SK-N-MC (cell line): ENCODE measurements at regions not wholly inside any gene's neighbourhood (a gene's known extent, or its start where the extent isn't known, plus 50 kb on each side); places are given as distances from the start of the nearest gene placed in this dataset.

ENCODE experiments used
- DNase-seq: peaks from one replicate; pipeline ENCODE4 v3.0.0-alpha.2; 2011; ENCODE audit warnings: low read depth, low spot score
- H3K27ac ChIP-seq: fragments of 200-600 bp; sonication (generic); 2 replicates; pipeline ENCODE4 v1.5.1; 2016; ENCODE audit warnings: mixed run types
- H3K36me3 ChIP-seq: fragments of 200-600 bp; sonication (generic); 2 replicates; pipeline ENCODE4 v1.6.1; 2017; ENCODE audit warnings: antibody characterized with exemption, low read length, mixed read lengths; ENCODE audit not compliant: insufficient read depth
- H3K4me3 ChIP-seq: fragments of 200-600 bp; sonication (generic); 2 replicates; pipeline ENCODE4 v1.5.1; 2016
- H3K9ac ChIP-seq: fragments of 200-600 bp; sonication (generic); 2 replicates; pipeline ENCODE4 v1.8.0; 2017; ENCODE audit warnings: mixed run types, mixed read lengths; ENCODE audit not compliant: insufficient read length
- H3K9me3 ChIP-seq: fragments of 200-600 bp; sonication (generic); 2 replicates; pipeline ENCODE4 v1.6.1; 2017; ENCODE audit warnings: low read depth, mild to moderate bottlenecking, antibody characterized with exemption, low read length, moderate library complexity, mixed read lengths
- EZH2 ChIP-seq: fragments of 200-600 bp; sonication (generic); IDR thresholded peaks from one replicate; pipeline ENCODE4 v1.6.1; 2017; ENCODE audit warnings: antibody characterized with exemption
- FOXP2 ChIP-seq: optimal IDR thresholded peaks from 2 replicates; pipeline ENCODE3; 2011; ENCODE audit warnings: mild to moderate bottlenecking, moderate library complexity; ENCODE audit not compliant: insufficient read depth; ENCODE audit errors: extremely low read length, control extremely low read depth
- POLR2AphosphoS5 ChIP-seq: IDR thresholded peaks from 2 replicates; pipeline ENCODE4 v1.6.1; 2012; ENCODE audit warnings: mild to moderate bottlenecking, low read depth, low read length, borderline replicate concordance

DNA sequence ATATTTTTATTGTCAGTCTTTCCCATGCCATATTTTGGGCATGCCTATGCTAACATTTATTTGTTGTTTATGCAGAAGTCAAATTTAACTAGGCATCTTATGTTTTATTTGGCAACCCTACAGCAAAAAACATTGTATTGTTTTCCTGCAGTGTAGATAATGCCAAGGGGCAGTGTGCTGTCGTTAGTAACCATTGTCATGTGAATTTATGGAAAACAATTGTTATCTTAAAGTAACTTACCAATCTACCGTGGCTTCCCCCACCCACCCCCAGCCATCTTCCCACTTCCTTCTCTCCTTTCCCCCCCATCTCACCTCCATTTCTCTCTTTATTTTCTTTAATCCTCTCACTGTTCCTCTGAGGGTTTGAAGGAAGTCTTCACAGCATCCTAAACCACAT is 370.5 kb downstream of the ACTR3B start:
- Histone ChIP-seq H3K9ac (no peak overlapping the region), H3K4me3 (no peak overlapping the region), H3K36me3 (no peaks in the 10 kb centered on the region), H3K9me3 (no peaks in the 10 kb centered on the region), H3K27ac (no peak overlapping the region)
- no peak for DNase-seq
- no peak for TF ChIP-seq FOXP2
- no peak for TF ChIP-seq EZH2

DNA sequence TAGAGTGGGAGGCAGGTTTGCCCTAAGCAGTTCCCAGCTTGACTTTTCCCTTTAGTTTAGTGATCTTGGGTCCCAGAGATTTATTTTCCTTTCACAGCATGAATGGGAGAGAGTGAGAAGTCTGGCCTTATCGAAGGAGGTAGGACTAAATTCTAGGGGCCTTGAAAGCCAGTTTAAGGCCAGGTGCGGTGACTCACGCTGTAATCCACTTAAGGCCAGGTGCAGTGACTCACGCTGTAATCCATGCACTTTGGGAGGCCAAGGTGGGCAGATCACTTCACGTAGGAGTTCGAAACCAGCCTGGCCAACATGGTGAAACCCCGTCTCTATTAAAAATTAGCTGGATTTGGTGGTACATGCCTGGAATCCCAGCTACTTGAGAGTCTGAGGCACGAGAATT is 392.2 kb downstream of the ACTR3B start:
- no peak for TF ChIP-seq EZH2
- no peak for TF ChIP-seq FOXP2
- TF ChIP-seq POLR2AphosphoS5, result no peak
- H3K4me3 ChIP-seq, result no peak overlapping the region
- no peak for DNase-seq
- H3K9ac ChIP-seq, result no peak overlapping the region
- no peaks in the 10 kb centered on the region for H3K9me3 ChIP-seq
- H3K36me3 ChIP-seq, result no peaks in the 10 kb centered on the region
- H3K27ac ChIP-seq, result no peak overlapping the region

DNA sequence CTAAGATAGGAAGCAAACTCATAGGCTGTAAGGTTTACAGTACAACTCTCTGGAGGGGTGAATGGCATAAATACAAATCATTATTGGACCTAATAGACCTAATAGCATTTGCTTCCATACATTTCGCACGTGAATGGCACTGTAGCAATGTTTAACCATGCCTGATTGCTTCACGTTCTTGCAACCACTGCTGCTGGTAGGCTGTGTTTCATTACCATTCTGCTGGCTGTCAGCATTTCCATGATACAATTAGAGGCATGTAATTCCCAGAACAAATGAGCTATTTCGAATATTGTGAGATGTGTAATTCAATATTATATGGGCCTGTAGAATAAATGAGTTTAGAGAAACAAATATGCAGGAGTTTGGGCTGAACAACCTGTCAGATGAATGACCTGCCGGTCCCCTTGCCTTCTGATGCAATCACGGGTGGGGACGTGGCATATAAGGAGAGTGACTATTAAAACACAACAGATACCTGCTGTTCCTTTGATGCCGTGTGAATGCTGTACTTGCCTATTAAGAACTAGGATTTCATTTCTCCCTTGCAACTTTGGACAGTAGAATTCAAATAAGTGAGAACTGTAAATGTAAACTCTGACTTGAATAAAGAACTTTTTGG is 393.4 kb downstream of the ACTR3B start:
- no peak for DNase-seq
- Histone ChIP-seq H3K9me3 (no peaks in the 10 kb centered on the region), H3K9ac (no peak overlapping the region), H3K36me3 (no peaks in the 10 kb centered on the region), H3K4me3 (no peak overlapping the region), H3K27ac (no peak overlapping the region)
- no peak for TF ChIP-seq FOXP2
- TF ChIP-seq POLR2AphosphoS5, result no peak
- no peak for TF ChIP-seq EZH2

- TF ChIP-seq POLR2AphosphoS5 (no peak), FOXP2 (no peak)
- H3K36me3 ChIP-seq, result no peaks in the 10 kb centered on the region
- no peaks in the 10 kb centered on the region for H3K9me3 ChIP-seq
- no peak for DNase-seq
- H3K4me3 ChIP-seq, result no peak overlapping the region
- H3K9ac ChIP-seq, result no peak overlapping the region
- H3K27ac ChIP-seq, result no peak overlapping the region
Measured at GRCh38 chr7:153158149-153158548, 398.6 kb downstream of the ACTR3B start.

- no peak for DNase-seq
- no peak overlapping the region for H3K27ac ChIP-seq
- no peak for TF ChIP-seq EZH2
- no peak for TF ChIP-seq POLR2AphosphoS5
- TF ChIP-seq FOXP2, result no peak
- no peaks in the 10 kb centered on the region for H3K9me3 ChIP-seq
- no peaks in the 10 kb centered on the region for H3K36me3 ChIP-seq
- H3K4me3 ChIP-seq, result no peak overlapping the region
- no peak overlapping the region for H3K9ac ChIP-seq
Measured at GRCh38 chr7:153170287-153170686, 410.7 kb downstream of the ACTR3B start.

- Histone ChIP-seq H3K4me3 (no peak overlapping the region), H3K36me3 (no peaks in the 10 kb centered on the region), H3K9me3 (no peaks in the 10 kb centered on the region), H3K27ac (no peak overlapping the region), H3K9ac (no peak overlapping the region)
- DNase-seq, result no peak
- TF ChIP-seq EZH2 (no peak), FOXP2 (no peak)
Measured at GRCh38 chr7:153185936-153186335, 426.4 kb downstream of the ACTR3B start.

DNA sequence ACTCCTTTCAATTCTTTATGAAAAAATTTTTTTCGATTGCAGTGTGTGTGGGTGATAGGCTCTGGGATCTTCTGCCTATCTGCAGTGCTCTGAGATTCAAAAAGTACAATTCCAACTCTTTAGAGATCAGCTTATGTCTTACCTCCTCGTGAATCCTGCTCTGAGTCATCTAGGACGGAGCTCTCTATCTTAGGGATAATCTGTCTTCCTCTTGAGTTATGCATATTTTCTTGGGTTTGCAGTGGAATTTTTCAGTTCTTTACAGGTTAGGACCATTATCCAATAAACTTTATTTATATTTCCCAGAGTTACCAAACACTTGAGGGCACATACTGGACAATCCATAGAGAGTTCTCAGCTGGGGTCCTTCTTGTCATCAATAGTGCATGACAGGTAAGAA is 428.6 kb downstream of the ACTR3B start:
- H3K9ac ChIP-seq, result no peak overlapping the region
- H3K27ac ChIP-seq, result no peak overlapping the region
- no peak for DNase-seq
- H3K36me3 ChIP-seq, result no peaks in the 10 kb centered on the region
- H3K9me3 ChIP-seq, result no peaks in the 10 kb centered on the region
- no peak overlapping the region for H3K4me3 ChIP-seq
- TF ChIP-seq POLR2AphosphoS5, result no peak
- TF ChIP-seq FOXP2, result no peak
- no peak for TF ChIP-seq EZH2

DNA sequence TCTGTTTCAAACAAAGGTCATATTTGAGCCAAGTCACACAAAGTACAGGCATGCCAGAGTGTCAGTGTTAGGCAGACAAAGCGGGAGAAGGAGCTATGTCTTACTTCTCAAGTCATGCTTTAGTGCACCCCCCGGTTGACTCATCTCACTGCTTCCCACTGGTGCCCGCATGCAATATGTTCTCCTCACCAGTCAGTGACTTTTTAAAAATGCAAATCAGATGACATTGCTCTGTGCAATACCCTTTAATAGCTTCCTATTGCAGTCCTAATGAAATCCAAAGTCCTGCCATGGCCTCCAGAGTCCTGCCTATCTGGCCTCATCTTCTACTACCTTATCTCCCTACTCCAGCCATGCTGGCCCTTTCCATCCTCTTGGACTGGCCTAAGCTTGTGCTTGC is 429.1 kb downstream of the ACTR3B start:
- Histone ChIP-seq H3K27ac (no peak overlapping the region), H3K4me3 (no peak overlapping the region), H3K36me3 (no peaks in the 10 kb centered on the region), H3K9ac (no peak overlapping the region), H3K9me3 (no peaks in the 10 kb centered on the region)
- no peak for TF ChIP-seq EZH2
- DNase-seq, result no peak

DNA sequence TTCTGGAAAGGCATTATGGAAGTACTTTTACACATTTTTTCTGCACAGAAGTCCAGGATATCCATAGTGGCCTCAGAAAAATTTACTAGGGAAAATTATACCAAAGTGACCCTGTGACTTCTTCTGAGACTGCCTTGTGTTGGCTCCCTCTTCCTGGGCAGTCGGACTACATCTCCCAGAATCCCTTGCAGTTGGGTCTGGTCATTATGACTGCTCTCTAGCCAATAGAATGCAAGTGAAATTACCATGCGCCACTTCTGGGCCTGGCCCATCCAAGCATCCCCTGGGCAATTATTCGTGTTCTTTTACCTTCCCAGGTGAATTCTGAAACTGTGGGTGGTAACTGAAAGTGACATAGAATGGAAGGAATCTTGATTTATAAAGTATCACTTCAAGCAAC is 430.9 kb downstream of the ACTR3B start:
- H3K9me3 ChIP-seq, result no peaks in the 10 kb centered on the region
- no peak overlapping the region for H3K27ac ChIP-seq
- no peaks in the 10 kb centered on the region for H3K36me3 ChIP-seq
- TF ChIP-seq EZH2, result no peak
- no peak for TF ChIP-seq POLR2AphosphoS5
- TF ChIP-seq FOXP2, result no peak
- DNase-seq, result no peak
- H3K9ac ChIP-seq, result no peak overlapping the region
- H3K4me3 ChIP-seq, result no peak overlapping the region

DNA sequence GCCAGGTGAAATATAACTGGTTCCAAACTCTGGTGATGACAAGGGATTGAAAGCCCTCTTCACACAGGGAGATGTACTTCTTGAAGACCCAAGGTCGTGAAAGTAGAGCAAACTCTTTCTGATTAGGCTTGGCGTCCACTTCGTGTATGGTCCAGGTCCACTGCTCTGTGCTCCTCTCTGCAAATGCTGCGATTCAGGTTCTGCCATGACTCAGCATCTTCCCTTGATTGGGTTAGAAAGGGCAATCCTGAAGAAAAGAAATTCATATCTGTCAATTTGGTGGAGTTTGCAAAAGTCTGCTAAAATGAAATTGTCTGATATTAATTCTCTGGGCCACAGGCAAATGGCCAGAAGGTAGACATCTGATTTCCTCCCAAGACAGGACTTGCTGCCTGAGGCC is 431.4 kb downstream of the ACTR3B start:
- no peak overlapping the region for H3K4me3 ChIP-seq
- no peaks in the 10 kb centered on the region for H3K36me3 ChIP-seq
- H3K9ac ChIP-seq, result no peak overlapping the region
- H3K27ac ChIP-seq, result no peak overlapping the region
- DNase-seq, result no peak
- H3K9me3 ChIP-seq, result no peaks in the 10 kb centered on the region
- no peak for TF ChIP-seq EZH2
- TF ChIP-seq POLR2AphosphoS5, result no peak
- TF ChIP-seq FOXP2, result no peak
